Brain microvascular endothelial cell (primary cell): ENCODE measurements at regions not wholly inside any gene's neighbourhood (a gene's known extent, or its start where the extent isn't known, plus 50 kb on each side); places are given as distances from the start of the nearest gene placed in this dataset.
"Not testable (repeated sequence)": the region's sequence is repeated elsewhere in the genome, so short reads cannot be mapped to it uniquely, and the experiment has no call there.

ENCODE experiments used
- DNase-seq: peaks from one replicate; pipeline ENCODE4 v3.0.0-alpha.2; 2020
- H3K27ac ChIP-seq: fragments of 250-450 bp; sonication (Bioruptor Pico); 2 replicates; pipeline ENCODE4 v1.5.1; 2020; ENCODE audit warnings: mild to moderate bottlenecking, moderate library complexity
- H3K27me3 ChIP-seq: fragments of 250-450 bp; sonication (Bioruptor Pico); replicated peaks from 2 replicates; pipeline ENCODE4 v1.5.1; 2020; ENCODE audit warnings: mild to moderate bottlenecking
- H3K36me3 ChIP-seq: fragments of 250-450 bp; sonication (Bioruptor Pico); replicated peaks from 2 replicates; pipeline ENCODE4 v1.5.1; 2020; ENCODE audit warnings: mild to moderate bottlenecking
- H3K4me3 ChIP-seq: 2 replicates; pipeline ENCODE4 v1.5.1; 2011; ENCODE audit warnings: low read depth, mild to moderate bottlenecking, control low read depth, low read length, moderate library complexity
- CTCF ChIP-seq: IDR thresholded peaks from 2 replicates; pipeline ENCODE4 v1.5.1; 2011; ENCODE audit warnings: low read depth, mild to moderate bottlenecking, moderate library complexity, low read length, control low read depth, inconsistent platforms; ENCODE audit errors: missing control alignments
- in situ Hi-C: cut with HindIII; loops from 2 replicates; pipeline ENCODE4 v1.10.0; 2017; ENCODE audit warnings: low sequenced_read_pairs, low pct_ligation_motif_present

- H3K27me3 ChIP-seq = no peaks in the 10 kb centered on the region
- DNase-seq = no peak
- in situ Hi-C loops = no loop called here
- H3K36me3 ChIP-seq = no peaks in the 10 kb centered on the region
- H3K4me3 ChIP-seq = no peak overlapping the region
- no peak overlapping the region for H3K27ac ChIP-seq
- TF ChIP-seq CTCF = no peak
Measured at GRCh38 chr13:38228322-38228721, 121.3 kb upstream of the UFM1 start.

GRCh38 chr13:38226496-38226895 lies 123.2 kb upstream of the UFM1 start:
- in situ Hi-C loops = no loop called here
- no peak overlapping the region for H3K27ac ChIP-seq
- H3K36me3 ChIP-seq = no peaks in the 10 kb centered on the region
- DNase-seq = no peak
- H3K27me3 ChIP-seq = no peaks in the 10 kb centered on the region
- H3K4me3 ChIP-seq = no peak overlapping the region
- TF ChIP-seq CTCF = no peak

- in situ Hi-C loops = no loop called here
- peak; percentile 35 for DNase-seq
- TF ChIP-seq CTCF = peak; percentile 62
Measured at GRCh38 chr13:38223089-38223488, 126.6 kb upstream of the UFM1 start.

GRCh38 chr13:38221120-38221519 lies 128.5 kb upstream of the UFM1 start:
- in situ Hi-C loops, DNase-seq, H3K36me3 ChIP-seq, H3K27me3 ChIP-seq, H3K27ac ChIP-seq, H3K4me3 ChIP-seq: not testable (repeated sequence)

More at GRCh38 chr13:38223089-38223488, 126.6 kb upstream of the UFM1 start:
- H3K36me3 ChIP-seq = no peaks in the 10 kb centered on the region
- no peaks in the 10 kb centered on the region for H3K27me3 ChIP-seq
- H3K4me3 ChIP-seq = no peak overlapping the region
- H3K27ac ChIP-seq = no peak overlapping the region

- no peak overlapping the region for H3K27ac ChIP-seq
- no peak for TF ChIP-seq CTCF
- DNase-seq = no peak
Measured at GRCh38 chr13:38216181-38216580, 133.5 kb upstream of the UFM1 start.

GRCh38 chr13:38213314-38213713 lies 136.3 kb upstream of the UFM1 start:
- H3K27ac ChIP-seq = no peak overlapping the region
- in situ Hi-C loops = no loop called here
- no peaks in the 10 kb centered on the region for H3K36me3 ChIP-seq
- DNase-seq = peak; percentile 47
- H3K27me3 ChIP-seq = no peaks in the 10 kb centered on the region
- TF ChIP-seq CTCF = no peak
- no peak overlapping the region for H3K4me3 ChIP-seq

More at GRCh38 chr13:38216181-38216580, 133.5 kb upstream of the UFM1 start:
- H3K36me3 ChIP-seq = no peaks in the 10 kb centered on the region
- H3K27me3 ChIP-seq = no peaks in the 10 kb centered on the region
- no peak overlapping the region for H3K4me3 ChIP-seq
- in situ Hi-C loops = no loop called here
